Activated T-helper 1 cell treated with Interleukin-2 at 50 U/mL for 16 hours (primary cell): ENCODE measurements at regions not wholly inside any gene's neighbourhood (a gene's known extent, or its start where the extent isn't known, plus 50 kb on each side); places are given as distances from the start of the nearest gene placed in this dataset.

ENCODE experiments used
- DNase-seq: peaks from one replicate; pipeline ENCODE4 v3.0.0-alpha.2; 2020; ENCODE audit warnings: low read depth

DNA sequence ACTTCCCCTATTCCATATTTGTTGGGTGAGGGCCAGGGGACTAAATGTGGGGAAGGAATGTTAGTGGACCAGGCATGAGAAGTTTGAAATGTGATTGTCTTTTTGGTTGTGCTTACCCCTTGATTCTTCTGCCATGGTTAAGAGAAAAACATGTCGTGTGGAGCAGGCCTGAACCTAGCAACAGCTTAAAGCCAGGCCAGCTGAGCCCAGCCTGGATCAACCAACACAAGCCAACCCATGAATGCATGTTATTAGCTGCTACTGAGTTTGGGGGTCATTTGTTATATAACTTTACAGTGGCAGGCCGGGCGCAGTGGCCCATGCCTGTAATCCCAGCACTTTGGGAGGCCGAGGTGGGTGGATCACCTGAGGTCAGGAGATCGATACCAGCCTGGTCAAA, 52.4 kb upstream of the TRIO start:
- no peak for DNase-seq

DNA sequence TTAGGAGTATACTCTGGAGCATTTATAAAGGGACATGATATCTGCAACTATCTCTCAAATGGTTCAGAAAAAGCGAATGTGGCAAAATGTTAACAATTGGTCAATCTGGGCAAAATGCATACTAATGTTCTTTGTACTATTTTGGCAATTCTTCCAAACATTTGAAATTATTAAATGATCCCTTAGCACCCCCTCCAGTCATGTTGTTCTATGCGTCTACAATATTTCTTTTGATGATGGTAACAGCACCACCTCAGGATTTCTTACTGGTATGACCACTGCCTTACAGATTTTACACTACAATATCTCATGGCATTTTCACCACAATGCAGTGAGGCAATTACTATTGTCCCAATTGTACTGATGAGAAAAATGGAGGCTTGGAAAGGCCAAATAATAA, 52.9 kb upstream of the TRIO start:
- DNase-seq: no peak

DNA sequence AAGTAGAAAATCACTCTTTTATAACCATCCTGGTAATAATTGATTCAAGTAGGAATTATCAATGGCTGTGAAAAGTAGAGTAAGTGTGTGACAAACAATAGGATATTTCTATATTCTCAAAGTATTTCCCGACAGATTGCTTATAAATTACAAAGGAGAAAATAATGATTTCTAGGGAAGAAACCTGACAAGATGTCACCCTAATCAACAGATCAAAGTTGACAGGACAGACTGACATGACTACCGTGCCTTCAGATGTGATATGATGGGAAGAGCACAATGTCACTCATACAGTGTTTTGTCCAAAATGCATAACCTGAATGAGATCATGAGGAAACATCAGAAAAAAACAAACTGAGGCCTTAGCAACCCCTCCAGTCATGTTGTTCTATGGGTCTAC, 53.9 kb upstream of the TRIO start:
- DNase-seq: no peak

GRCh38 chr5:14086261-14086660, 56.9 kb upstream of the TRIO start:
- DNase-seq: no peak

GRCh38 chr5:14082973-14083372, 60.2 kb upstream of the TRIO start:
- no peak for DNase-seq

DNA sequence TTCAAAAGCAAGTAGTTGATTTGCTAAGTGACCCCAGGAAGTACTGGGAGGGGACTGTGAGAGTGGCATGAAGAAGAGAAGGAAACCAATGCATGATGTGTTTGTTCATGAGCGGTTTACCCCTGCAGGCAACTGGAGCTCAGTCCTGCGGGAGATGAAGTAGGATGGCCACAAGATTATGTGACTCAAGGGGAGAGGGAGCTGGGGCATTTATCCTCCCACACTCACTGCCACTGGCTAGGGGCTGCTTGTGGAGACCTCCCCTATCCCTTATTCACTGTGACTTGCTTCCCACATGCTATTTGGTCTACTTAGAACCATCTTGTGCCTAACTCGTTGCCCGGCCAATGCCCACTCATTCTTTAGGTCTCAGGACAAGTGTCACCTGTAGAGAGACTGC, 60.6 kb upstream of the TRIO start:
- no peak for DNase-seq

- DNase-seq: no peak
Measured at GRCh38 chr5:14081791-14082190, 61.4 kb upstream of the TRIO start.

DNA sequence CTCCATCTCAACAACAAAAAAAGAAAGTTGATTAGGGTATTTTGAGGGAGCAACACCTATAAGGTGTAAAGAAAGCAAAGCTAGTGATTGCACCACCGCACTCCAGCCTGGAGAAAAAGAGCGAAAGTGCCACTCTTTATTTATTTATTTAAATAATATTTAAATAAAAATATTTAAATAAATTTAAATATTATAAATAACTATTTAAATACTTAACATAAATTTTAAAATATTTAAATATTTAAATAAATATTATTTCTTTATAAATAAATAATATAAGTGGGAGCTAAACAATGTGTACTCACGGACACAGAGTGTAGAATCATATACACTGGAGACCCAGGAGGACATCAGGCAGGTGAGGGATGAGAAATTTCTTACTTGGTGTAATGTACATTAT, 64.4 kb upstream of the TRIO start:
- no peak for DNase-seq

GRCh38 chr5:14077501-14077900, 65.6 kb upstream of the TRIO start:
- DNase-seq: no peak

GRCh38 chr5:14076561-14076960, 66.6 kb upstream of the TRIO start:
- no peak for DNase-seq

GRCh38 chr5:14075937-14076336, 67.2 kb upstream of the TRIO start:
- DNase-seq: no peak

DNA sequence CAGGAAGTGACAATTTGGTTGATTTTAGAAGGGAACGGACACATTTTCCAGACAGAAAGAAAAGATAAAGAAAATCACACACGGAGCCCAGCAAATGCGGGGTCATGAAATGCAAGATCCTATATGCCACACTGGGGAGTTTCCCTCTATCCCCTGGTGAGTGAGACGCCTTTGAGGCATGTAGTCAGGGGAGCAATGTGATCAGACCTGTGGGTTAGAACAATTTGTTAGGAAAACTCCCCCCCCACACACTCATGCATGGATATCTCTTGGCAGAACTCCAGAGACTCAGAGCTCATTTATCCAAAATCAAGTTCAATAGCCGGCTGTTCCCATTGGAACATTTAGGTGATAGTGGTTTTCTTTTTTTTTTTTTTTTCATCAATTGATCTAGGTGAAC, 71.7 kb upstream of the TRIO start:
- no peak for DNase-seq

DNA sequence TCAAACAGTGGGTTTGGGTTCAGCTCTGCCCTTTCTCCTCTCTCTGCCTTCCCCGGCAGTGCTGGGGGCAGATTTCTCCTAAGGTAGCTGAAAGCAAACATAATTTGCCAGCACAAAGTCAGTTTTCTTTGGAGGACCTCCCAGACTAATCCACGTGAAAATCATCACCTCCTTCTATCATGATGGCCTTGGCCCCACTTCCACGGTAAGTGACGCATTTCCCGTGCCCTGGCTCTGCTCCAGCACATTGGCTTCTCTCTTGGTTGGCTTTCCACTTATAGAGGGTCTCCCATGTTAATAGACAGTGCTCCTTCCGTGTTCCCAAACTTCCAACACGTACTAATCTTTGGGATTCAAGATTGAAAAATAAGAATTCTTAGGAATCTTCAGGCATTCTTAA, 74.1 kb upstream of the TRIO start:
- DNase-seq: no peak

DNA sequence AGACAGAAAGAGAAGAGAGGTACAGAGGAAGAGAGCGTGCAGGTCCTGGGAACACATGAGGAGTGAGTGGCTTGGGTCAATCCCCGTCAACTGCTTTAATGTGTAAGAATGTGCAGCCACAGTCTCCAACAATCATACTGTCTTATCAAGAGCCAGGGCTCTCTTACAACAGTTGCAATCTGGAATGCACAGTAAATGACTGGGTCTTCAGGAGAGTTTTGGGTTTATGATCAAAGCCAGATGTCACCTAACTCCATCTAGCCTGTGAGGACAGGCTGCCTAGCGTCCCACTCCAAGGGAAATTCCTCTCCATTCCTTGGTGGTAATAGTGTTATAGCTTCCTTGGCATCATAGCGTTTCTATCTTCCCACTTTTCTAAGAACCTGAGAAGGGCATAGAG, 75.0 kb upstream of the TRIO start:
- no peak for DNase-seq

- no peak for DNase-seq
Measured at GRCh38 chr5:14066326-14066725, 76.8 kb upstream of the TRIO start.

DNA sequence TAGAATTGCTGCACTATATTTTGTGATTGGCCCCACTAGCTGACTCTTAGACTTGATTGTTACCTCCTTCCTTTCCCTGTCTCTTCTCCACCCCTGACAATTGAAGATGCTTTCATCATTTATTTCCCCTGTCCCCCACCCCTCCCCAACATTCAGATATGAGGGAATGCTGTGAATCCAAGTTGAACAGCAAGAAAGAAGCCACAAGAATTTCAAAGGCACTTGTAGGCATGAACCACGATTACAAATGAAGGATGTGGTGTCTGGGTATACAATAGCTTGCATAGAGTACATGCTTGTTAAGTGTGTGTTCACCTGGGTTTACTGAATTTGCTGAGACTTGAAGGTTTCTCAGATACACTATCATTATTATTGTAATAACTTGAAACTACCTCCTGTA, 78.3 kb upstream of the TRIO start:
- DNase-seq: no peak

DNA sequence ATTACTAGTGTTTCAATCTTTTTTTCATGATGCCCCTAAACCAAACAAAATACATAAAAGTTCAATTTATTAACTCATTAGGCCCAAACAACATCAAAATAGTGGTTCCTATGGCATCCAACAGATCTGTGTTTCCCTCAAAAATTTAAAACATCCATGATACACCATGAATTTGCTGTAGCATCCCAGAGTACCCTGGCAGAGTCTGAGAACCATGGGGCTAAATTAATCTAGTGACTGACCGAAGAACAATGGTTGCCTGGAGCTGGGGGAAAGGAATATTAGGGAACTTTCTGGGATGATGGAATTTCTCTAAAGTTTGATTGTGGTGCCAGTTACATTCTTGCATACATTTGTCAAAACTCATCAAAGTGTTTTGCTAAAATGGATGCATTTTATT, 79.5 kb upstream of the TRIO start:
- no peak for DNase-seq

DNA sequence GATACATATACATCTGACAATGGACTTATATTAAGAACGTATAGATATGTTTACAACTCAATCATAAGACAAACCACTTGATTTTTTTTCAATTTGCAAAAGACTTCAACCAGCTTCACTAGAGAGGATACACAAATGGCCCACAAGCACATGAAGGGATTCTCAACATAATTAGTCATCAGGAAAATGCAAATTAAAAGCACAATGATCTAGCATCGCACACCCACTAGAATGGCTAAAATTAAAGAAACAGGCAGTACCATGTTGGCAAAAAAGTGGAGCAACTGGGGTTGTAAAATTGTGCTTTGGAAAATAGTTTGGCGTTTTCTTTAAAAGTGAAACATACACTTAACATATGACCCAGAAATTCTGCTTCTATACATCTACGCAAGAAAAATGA, 80.0 kb upstream of the TRIO start:
- DNase-seq: no peak

DNA sequence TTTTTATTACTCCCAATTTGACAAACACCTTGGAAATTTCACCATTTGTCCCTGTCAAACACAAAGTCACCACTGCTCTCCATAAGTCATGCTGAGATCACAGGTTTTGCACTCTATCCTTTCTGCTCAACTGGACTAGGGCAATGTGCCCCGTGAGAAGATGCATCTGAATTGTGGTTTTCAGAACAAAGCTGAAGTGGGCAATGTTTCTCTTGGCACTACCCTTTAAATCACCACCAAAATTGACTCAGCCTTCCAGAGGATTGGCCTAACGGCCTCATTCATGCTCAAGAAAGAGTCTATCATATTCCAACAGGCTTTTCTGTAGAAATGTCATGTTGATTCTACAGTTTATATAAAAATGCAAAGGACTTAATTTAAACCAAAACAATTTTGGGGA, 81.0 kb upstream of the TRIO start:
- DNase-seq: no peak

GRCh38 chr5:14061106-14061505, 82.0 kb upstream of the TRIO start:
- no peak for DNase-seq

DNA sequence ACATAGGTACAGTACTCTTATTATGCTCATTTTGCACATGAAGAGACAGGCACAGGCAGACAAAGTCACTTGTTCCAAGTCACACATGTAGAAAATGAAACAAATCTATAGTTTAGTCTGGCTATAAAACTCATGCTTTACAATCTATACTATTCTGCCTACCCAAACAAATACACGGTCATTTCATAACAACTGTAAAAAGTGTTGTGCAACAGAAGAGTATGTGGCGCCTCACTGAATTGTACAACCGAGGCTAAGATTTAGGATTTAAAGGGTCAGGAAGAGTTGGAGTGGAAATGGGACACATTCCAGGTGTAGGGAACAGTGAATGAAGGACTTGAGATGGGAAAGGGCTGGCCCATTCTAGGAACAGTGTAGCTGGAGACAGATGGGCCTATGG, 82.9 kb upstream of the TRIO start:
- no peak for DNase-seq

DNA sequence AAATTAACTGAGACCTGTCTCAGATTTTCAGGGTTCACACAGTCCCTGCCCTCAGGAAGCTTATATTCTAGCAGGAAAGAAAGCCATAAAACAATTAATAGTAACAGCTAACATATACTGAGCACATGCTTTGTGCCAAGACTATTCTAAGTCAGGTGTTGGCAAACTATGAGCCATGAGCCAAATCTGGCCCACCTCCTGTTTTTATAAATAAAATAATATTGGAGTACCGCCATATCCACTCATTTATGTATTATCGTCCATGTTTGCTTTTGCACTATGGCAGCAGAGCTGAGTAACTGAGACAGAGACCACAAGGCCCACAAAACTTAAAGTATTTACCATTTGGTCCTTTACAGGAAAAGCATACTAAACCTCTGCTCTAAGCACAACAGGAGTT, 83.3 kb upstream of the TRIO start:
- no peak for DNase-seq

- no peak for DNase-seq
Measured at GRCh38 chr5:14057289-14057688, 85.9 kb upstream of the TRIO start.

- no peak for DNase-seq
Measured at GRCh38 chr5:14056039-14056438, 87.1 kb upstream of the TRIO start.
